Stimulated activated CD4-positive, alpha-beta T cell treated with anti-CD3 and anti-CD28 coated beads, Interleukin-15, amount 100 ng/mL, for 1 hour (primary cell): ENCODE measurements at regions not wholly inside any gene's neighbourhood (a gene's known extent, or its start where the extent isn't known, plus 50 kb on each side); places are given as distances from the start of the nearest gene placed in this dataset.

Experiments
- DNase-seq, 2 donors: peaks; one replicate each; pipeline ENCODE4 v3.0.0-alpha.2; 2020; ENCODE audit warnings: low read depth in 1 of 2, low spot score in 1 of 2

GRCh38 chr5:35436400-35437057 is 181.1 kb upstream of the SPEF2 start:
- DNase-seq = no peak

DNA sequence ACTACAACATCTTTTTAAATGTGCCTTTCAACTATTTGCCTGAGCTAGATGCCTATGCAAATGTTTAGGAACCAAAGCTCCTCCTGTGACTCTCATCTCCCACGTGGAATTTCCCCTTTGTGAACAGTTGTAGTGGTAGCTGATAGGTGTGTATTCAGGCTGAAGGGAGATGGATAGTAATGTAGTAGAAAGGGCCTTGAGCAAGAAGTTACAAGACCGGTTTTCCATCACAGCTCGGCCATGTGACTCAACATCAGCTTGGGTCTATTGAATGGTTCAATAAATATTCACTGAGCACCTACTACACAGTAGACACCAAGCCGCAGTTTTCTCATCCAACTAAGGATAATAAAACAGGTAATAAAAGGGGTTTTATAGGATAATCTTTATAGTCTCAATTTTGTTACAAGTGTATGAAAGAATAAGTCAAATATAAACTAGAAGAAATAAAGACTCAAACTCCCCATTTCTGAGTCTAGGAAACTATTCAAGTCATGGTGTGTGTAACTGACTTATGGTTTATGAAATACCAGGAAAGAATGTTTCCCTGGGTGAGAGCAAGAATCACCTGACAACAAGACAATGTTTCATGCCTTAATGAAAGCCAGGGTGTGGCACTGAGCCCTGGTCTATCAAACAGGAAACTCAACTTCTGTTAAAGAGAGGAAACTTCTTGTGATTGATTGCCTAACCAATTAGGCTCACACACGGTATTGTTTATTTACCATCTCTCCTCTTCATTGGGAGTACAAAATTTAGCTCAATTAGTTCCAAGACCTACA is 187.1 kb upstream of the SPEF2 start:
- no peak for DNase-seq

GRCh38 chr5:35420200-35420599 is 189.9 kb upstream of the PRLR start:
- no peak for DNase-seq

DNA sequence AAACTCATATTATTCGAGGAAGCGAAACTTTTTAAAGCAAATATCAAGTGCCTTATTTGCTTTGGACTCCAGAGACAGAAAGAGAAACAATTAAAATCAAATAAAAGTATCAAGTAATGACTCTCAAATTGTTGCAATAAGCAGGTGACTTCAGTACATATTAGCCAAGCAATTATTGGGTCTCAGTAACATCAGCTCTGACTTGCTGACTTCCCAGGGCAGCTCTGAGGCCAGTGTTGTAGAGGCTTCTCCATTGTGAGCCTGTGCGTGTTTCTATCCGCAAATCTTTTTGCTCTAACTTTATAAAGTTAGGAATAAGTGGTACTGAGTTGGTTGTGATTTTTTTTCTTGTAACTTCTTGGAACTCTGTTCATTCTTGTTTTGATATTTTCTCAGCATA is 186.8 kb upstream of the PRLR start:
- DNase-seq = no peak

- DNase-seq = no peak
Measured at GRCh38 chr5:35416217-35416988, 186.1 kb upstream of the PRLR start.

- DNase-seq = no peak
Measured at GRCh38 chr5:35415309-35415708, 185.0 kb upstream of the PRLR start.

DNA sequence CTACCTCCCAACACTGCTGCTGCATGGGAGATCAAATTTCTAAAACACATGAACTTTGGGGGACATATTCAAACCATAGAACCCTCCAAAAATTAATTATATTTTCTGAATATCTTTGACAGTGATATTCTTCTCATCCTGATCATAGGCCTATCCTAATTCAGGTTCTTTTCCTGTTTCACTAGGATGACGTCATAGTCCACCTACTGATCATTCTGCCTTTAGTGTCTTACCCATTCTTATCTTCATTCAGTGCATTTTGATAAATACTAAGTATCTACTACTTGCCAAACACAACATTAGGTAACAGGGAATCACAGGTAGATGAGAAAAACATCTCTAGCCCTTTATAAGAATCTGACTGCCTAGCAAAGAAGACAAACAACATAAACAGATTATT is 179.1 kb upstream of the PRLR start:
- DNase-seq = no peak

DNA sequence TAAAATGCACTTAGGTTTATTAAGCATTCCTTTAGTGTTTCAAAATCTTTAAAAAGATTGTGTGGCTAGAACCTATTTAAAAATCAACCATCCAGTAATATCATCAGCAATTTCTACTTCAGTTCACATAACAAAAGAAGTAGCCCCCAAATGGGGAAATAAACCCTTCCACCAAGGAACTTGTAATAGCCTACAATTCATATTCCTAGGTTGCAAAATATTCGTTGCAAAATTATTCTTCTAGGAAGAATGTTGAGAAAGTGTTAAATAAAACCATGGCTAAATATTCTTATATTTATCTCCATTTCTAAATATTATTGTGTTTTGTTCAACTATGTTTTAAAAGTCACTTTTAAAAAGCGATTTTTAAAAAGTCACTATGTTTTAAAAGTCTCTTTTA is 177.9 kb upstream of the PRLR start:
- DNase-seq = no peak

DNA sequence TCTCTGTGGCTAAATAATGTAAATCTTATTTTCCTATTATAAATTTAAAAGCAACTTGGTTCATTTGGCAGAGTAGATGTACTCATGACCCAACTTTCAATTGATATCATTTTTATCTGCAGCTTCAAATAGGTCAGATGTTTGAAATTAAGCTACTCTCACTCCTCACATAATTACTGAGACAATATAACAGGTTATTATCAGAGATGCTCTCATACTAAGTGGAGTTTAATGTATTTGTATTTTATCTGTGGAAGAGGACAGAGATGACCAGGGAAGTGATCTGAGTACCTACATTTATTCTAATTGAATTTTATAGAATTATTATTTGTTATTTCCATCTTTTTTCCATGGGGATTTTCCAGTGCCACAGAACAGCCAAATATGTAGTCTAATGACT is 177.4 kb upstream of the PRLR start:
- DNase-seq = no peak

DNA sequence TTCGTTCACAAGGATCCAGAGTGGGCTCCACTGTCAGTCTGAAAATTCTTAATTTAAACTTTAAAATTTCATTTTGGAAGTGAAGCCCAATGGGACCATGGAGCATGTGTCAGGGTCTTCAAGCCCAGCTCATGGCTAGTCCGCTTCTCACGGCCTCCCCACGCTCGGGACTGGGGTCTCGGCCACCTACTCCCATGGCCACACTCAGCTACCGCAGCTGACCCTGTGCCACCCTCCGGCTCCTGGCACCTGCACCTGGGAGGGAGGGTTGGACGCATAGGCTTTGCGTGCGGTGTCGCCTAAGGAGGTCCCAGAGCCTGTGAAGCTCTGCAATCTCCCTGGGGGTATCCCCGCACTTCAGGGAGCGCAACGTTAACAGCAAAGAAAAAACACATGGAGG is 175.7 kb upstream of the PRLR start:
- no peak for DNase-seq

DNA sequence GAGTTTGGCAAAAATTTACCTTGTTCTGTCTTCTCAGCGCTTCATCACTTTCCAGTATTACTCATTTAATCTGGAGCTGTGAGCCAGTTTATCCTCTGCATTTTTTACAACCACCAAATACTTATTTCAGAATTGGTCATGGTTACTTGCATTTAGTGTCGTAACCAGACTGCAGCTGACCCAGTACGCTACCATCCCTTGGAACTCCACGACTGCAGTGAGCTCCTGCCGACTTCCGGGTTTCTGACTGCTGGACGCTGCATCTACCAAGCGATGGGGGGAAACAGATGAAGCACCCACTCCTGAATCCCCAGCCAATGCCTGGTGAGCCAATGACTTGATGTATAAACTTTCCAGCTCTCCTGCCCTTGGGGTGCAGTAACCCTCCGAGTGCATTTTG is 174.4 kb upstream of the PRLR start:
- no peak for DNase-seq

- DNase-seq = no peak
Measured at GRCh38 chr5:35393901-35394300, 163.6 kb upstream of the PRLR start.

DNA sequence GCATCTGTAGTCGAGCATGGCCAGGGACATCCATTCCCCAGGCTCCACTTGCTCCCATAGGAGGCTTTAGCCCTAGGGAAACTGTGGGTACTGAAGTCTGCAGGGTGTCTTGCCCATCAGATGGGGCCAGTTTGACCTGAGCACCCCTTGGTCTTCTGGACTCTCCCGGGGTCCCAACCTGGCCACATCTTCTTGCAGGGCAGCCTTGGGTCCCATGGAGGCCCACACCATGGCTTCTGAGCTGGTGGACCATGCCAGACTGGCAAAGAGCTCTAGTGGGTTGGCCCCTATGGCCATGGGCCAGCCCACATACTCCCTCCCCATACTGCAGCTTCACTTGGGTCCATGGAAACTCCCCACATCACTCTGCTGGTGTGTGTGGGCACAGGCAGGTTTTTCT is 154.4 kb upstream of the PRLR start:
- DNase-seq = no peak

DNA sequence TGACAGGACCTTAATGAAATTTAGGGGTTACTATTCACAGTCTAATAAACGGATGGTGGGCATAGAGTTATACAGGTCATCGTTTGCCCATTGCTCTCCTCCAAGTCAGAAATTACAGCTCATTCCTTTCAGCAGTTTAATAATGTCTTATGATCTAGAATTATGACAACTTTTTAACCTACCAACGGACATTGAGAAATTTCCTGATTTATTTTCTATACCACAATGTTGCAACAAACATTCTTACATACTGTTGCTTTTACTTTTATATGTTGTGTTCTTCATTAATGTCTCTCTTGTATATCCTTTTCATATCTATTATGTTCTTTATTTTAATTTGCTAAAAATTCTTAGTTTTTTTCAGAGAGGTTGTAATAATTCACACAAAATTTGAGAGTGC is 152.8 kb upstream of the PRLR start:
- DNase-seq = no peak

- DNase-seq = no peak
Measured at GRCh38 chr5:35377653-35378052, 147.4 kb upstream of the PRLR start.

GRCh38 chr5:35374584-35374983 is 144.3 kb upstream of the PRLR start:
- no peak for DNase-seq

- no peak for DNase-seq
Measured at GRCh38 chr5:35373249-35373648, 143.0 kb upstream of the PRLR start.

- DNase-seq = no peak
Measured at GRCh38 chr5:35372482-35372881, 142.2 kb upstream of the PRLR start.

GRCh38 chr5:35371951-35372426 is 141.7 kb upstream of the PRLR start:
- no peak for DNase-seq

DNA sequence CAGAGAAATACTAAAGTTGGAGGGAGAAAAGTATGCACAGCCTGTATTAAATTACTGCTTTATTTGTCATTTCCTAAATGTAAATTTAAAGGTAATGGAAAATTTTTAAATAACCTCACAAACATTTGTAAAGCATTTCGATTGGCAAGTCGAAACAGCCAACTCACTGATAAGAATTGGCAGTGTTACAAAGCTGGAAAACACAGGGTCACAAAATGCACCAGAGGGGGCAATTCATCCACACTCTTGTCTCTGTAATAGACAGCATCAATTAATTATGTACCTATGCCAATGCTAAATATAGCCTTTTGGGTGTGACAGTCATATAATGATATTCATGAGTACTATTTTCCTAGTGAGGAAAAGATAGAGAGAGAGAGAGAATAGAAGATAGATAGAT is 140.6 kb upstream of the PRLR start:
- DNase-seq = no peak

DNA sequence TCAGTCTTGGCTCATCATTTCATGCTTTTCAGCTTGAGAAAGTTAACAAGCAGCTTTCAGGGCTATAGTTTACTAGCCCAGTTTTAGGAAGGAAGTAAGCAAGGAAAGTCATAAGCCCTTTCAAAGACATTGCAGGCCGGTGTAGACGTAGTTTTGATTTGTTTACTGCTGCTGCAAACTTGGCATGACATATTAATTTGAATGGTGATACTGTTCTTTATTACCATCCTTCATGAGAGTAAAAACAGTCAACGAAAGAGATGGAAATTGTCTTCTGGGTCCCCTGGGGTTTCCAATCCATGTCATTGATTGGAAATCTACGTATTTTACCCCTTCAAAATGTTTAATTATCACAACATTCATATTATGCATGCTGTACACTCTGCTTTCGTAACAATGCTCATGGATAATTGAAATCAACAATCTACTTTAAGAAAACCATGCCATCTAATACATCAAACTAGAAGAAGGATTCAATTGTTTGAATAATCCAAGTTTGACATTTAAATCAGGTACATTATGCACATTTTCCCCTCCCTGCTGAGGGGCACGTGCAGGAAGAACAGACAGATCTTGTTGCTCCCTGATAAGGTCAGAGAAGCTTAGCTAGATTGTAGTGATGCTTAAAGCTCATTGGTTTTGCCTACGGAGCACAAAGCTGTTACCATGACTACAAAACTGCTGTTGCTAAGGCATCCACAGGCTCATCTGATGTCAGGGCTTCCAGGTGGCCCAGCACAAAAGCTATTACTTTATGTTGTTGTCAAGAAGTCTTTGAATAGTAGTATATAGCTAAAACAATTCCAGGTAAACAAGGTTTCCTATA is 139.9 kb upstream of the PRLR start:
- no peak for DNase-seq
